Right cardiac atrium (tissue), 5 donors: ENCODE measurements at regions not wholly inside any gene's neighbourhood (a gene's known extent, or its start where the extent isn't known, plus 50 kb on each side); places are given as distances from the start of the nearest gene placed in this dataset.

Experiments
- ATAC-seq, 2 donors: fragments of 200-7000 bp; cut with Tn5 transposase; one replicate each; pipeline versions ENCODE4 v1.8.0 to v1.9.1; 2020; ENCODE audit warnings: moderate library complexity in 2 of 2, mild to moderate bottlenecking in 1 of 2
- DNase-seq, 3 donors: peaks; one replicate each; pipeline ENCODE4 v3.0.0-alpha.2; 2020
- H3K27ac ChIP-seq: one replicate; pipeline ENCODE4 v1.5.1; 2013; ENCODE audit warnings: mild to moderate bottlenecking, low read length, control low read depth, moderate library complexity
- H3K27me3 ChIP-seq: one replicate; pipeline ENCODE4 v1.6.1; 2013; ENCODE audit not compliant: control insufficient read depth, insufficient read depth
- H3K4me1 ChIP-seq: one replicate; pipeline ENCODE4 v1.6.1; 2013; ENCODE audit warnings: low read length; ENCODE audit not compliant: control insufficient read depth, insufficient read depth
- H3K4me3 ChIP-seq: one replicate; pipeline ENCODE4 v1.5.1; 2013; ENCODE audit warnings: low read length, control low read depth
- H3K9me3 ChIP-seq: one replicate; pipeline ENCODE4 v1.6.1; 2013; ENCODE audit warnings: low read length; ENCODE audit not compliant: control insufficient read depth
- WGBS: extraction: QIAGEN DNeasy Blood & Tissue Kit; methylation state at CpG from one replicate; pipeline ENCODE4 v1.1.7; 2013; 5-methylcytosine and 5-hydroxymethylcytosine counted together
- intact Hi-C, 4 donors: fragments of 100-400 bp; cut with DNase I; formaldehyde crosslinking; loops; one replicate each; pipeline versions ENCODE4 v1.11.0 to v1.14.0; 2022 to 2023
- donor health status: healthy with polysubstance abuse.
- donor health status: DM: no; HTN: yes; CAD: no.
- donor health status: DM: no; HTN: no; CAD: no.
- donor health status: DM: no; HTN: yes; CAD: no; lungs with severe emphysema.
- donor health status: DM: yes; HTN: yes; CAD: no.

DNA sequence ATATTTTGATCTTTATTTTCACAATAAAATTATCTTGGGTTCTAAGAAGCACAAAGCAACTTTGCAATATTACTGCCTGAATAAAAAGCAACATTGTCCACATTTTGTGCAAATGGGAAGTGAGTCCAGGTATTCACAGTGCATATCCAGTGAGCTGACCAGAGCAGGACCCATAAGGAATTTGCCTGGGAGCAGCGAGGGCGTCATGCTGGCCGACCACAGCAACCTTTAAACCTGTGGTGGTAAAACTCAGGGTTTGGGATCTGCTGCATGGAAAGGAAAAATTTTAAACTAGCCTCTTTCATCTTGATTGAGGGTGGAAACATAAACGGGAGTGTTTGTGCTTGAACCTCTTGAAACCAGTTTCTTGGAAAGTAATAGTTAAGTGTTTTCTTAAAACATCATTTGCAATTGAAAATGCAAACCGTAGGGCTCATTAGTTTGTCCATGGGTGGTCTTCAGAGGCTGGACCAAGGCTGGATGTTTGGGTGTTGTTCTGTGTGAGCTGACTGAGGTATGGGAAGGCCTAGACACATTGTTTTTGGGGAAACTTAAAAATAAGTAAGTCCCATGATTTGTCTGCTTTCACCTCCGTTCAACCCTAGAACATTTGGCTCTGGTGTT lies 85.0 kb upstream of the ANKH start:
- no peaks in the 10 kb centered on the region for H3K27me3 ChIP-seq
- H3K4me3 ChIP-seq, result no peak overlapping the region
- ATAC-seq (no peak), DNase-seq (no peak)
- WGBS, result 89% methylated on average over 6 of the region's 6 CpGs
- H3K4me1 ChIP-seq, result peaks cover 3% of the 10 kb centered on the region
- H3K9me3 ChIP-seq, result peaks cover 7% of the 10 kb centered on the region
- H3K27ac ChIP-seq, result no peak overlapping the region
- intact Hi-C loops, result loop anchor here in 1 of 4 donors (10.0 kb wide), 1 partner anchor 48 kb away; no protein-coding TSS in a partner anchor

DNA sequence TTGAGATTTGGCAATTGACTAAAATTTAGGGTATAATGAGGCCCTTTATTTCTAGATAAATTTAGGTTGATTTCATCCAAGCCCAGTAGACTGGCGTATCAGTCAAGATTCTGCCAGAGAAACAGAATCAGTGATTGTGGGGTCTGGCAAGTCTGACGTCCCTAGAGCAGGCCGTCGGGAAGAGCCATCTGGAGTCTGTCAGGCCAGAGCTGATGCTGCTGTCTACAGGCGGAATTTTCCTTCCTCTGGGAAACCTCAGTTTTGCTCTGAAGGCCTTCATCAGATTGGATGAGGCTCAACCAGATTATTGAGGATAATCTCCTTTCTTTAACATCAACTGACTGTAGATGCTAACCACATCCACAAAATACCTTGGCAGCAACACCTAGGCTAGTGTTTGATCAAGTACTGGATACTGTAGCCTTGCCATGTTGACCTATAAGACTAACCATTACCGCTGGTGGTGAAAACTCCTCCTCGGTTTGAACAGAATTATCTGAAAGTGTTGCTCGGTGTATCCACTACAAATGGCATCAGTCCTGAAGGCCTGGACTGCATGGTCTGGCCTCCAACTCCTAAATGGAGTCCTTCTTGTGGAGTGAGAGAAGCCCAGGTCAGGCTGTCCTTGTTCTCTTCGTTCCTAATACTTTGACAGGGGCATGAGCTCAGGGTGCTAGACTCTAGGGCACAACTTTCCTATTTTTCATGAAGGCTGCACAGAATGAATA lies 83.2 kb upstream of the ANKH start:
- intact Hi-C loops, result loop anchor here in 1 of 4 donors (10.0 kb wide), 1 partner anchor 50 kb away; no protein-coding TSS in a partner anchor
- ATAC-seq (peak; percentile 84 to 92), DNase-seq (peak; percentile 42 to 82 (median 79))
- H3K9me3 ChIP-seq, result no peaks in the 10 kb centered on the region
- no peak overlapping the region for H3K27ac ChIP-seq
- 58% methylated on average over 9 of the region's 9 CpGs for WGBS
- H3K27me3 ChIP-seq, result no peaks in the 10 kb centered on the region
- H3K4me3 ChIP-seq, result no peak overlapping the region
- peaks cover 3% of the 10 kb centered on the region for H3K4me1 ChIP-seq

DNA sequence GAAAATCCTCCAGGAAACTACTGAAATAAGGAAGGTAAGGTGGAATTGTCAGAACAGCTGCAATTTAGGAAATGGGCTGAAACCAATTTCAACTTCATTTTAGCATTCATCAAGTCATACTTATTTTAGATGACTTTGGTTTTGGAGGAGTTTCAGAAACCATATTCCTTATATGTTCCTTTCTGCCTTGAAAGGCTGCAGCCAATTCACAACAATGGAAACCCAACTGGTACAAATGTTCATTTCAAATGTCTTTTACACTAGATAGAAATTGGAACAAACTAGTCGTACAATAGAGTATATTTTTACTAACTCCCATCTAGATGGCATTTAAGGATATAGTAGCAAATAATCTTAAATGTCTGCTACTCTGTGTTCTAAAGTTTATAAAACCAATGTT lies 82.6 kb upstream of the ANKH start:
- H3K4me1 ChIP-seq, result peaks cover 3% of the 10 kb centered on the region
- H3K4me3 ChIP-seq, result no peak overlapping the region
- no peak overlapping the region for H3K27ac ChIP-seq
- H3K27me3 ChIP-seq, result no peaks in the 10 kb centered on the region
- ATAC-seq (no peak), DNase-seq (no peak)
- H3K9me3 ChIP-seq, result no peaks in the 10 kb centered on the region
- 61% methylated on average over 1 of the region's 1 CpG for WGBS
- intact Hi-C loops, result loop anchor here in 1 of 4 donors (10.0 kb wide), 1 partner anchor 51 kb away; no protein-coding TSS in a partner anchor

DNA sequence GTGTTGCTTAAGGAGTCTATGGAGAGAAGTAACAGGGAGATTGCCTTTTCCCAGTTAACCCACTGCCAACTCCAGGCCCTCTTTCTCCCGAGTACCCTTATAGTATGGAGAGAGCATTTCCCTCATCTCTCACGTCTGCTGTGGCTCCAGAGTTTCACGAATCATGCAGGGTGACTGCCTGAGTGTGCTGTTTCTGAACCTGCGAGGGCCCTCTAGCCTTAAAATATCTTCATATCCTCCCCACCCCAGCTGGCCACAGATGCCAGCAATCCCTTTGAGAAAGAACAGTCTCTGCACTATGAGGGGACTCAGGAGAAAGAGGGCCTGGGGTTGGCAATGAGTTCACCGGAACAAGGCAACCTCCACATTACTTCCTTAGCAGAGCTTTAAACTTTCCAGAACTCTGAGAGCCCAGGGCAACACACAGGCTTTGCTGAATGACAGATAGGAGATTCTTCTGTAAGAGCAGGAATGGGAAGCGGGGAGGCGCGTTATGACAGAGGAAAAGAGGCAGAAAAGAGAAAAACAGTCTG lies 81.6 kb upstream of the ANKH start:
- Histone ChIP-seq H3K9me3 (no peaks in the 10 kb centered on the region), H3K27ac (no peak overlapping the region), H3K27me3 (no peaks in the 10 kb centered on the region), H3K4me1 (peaks cover 3% of the 10 kb centered on the region), H3K4me3 (no peak overlapping the region)
- no peak for ATAC-seq
- no peak for DNase-seq
- intact Hi-C loops, result loop anchor here in 1 of 4 donors (10.0 kb wide), 1 partner anchor 52 kb away; no protein-coding TSS in a partner anchor
- 56% methylated on average over 8 of the region's 8 CpGs for WGBS

DNA sequence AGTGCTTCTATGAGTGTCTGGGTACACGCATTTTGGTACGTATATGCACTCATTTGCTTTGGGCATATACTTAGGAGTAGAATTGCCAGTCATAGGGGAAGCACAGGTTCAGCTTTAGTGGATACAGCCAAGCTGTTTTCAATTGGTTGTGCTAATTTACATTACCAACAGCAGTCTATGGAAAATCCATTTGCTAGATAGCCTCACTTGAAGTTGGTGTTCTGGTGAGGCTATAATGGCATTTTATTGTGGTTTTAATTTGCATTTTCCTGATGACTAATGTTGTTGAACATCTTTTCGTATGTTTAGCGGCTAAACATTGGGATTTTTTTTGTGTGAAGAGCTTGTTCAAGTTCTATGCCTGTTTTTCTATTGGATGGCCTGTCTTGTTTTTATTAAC lies 76.8 kb upstream of the ANKH start:
- ATAC-seq (no peak), DNase-seq (no peak)
- Histone ChIP-seq H3K4me1 (peaks cover 4% of the 10 kb centered on the region), H3K9me3 (peaks cover 6% of the 10 kb centered on the region), H3K4me3 (no peak overlapping the region), H3K27ac (no peak overlapping the region), H3K27me3 (no peaks in the 10 kb centered on the region)
- intact Hi-C loops, result loop anchor here in 2 of 4 donors (5.0 to 10.0 kb wide), 2 partner anchors 49 to 56 kb away; no protein-coding TSS in a partner anchor
- WGBS, result 96% methylated on average over 4 of the region's 4 CpGs

DNA sequence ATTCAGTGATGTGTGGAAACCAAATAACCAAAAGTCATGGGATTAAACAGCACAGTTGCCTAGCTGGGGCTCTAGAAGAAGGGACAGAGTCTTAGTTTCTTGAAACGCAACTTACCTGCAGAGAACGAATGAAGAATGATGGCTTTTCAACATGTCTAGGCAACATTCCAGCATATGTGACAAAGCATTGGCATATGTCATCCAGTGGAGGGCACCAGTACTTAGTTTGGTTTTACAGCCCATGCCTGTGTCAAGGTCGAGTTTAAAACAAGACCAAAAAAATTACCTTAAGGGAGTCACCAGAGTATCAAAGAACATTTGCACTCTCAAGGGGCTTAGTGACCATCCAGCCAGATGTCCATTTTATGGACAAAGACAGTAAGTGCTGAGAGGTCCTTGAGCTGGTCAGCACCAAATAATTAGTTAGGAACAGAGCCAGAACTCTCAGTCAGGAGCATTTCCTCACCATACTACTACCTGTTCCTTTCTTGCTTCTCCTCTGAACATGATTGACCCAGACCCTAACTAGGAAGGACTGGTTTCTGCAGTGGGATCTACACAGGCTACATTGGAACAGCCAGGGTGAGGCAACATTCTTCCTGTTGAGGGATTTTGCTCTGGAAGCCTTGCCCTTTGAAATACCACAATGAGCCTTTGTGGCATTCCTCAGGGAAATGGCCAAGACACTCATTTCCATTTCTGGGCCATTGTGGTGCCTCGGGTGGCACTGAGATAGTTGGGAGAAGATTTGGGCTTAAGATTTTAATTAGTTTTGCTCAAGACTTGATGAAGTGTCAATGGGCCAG lies 75.4 kb upstream of the ANKH start:
- Histone ChIP-seq H3K4me1 (peaks cover 3% of the 10 kb centered on the region), H3K9me3 (peaks cover 6% of the 10 kb centered on the region), H3K27me3 (no peaks in the 10 kb centered on the region), H3K27ac (no peak overlapping the region), H3K4me3 (no peak overlapping the region)
- intact Hi-C loops, result loop anchor here in 2 of 4 donors (5.0 to 10.0 kb wide), 2 partner anchors 50 to 58 kb away; no protein-coding TSS in a partner anchor
- DNase-seq, result no peak
- peak; percentile 51 for ATAC-seq
- 40% methylated on average over 4 of the region's 4 CpGs for WGBS

DNA sequence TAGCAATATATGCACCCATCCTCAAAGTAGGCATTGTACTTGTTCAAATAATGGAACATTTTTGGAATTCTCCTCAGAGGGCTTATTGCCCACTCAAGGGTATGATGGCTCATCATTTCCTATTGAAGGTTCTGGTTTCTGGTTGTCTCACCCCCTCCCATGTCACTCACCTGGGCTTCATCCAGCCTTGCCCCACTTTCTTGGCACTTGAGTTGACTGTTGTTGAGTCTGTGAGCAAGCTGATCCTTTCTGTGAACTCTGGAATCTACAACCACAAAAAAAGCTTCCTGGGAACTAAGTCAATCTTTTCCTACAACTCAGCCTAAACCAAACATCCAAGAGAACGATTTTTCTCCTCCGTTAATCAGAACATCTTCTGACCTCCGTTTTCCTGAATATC lies 73.9 kb upstream of the ANKH start:
- ATAC-seq, result no peak
- intact Hi-C loops, result loop anchor here in 2 of 4 donors (5.0 to 10.0 kb wide), 2 partner anchors 52 to 59 kb away; no protein-coding TSS in a partner anchor

DNA sequence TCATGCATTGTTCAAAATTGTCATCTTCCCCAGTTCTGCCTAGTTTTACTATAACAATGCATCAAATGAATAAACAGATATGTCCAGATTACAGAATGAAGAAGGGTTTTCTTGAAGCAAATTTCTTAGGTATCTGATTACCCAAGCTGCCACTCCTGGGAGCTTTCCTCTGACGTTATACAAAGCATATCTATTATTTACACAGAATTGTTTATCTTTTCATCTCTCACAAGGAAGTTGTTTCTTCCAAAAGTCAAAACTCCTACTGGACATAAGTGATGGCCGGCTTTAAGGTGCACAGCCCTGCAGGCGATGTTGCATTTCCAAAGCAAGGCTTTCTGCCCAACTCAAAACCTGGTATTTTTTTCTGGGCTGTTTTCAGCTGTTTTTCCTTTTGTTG lies 73.4 kb upstream of the ANKH start:
- Histone ChIP-seq H3K4me1 (peaks cover 3% of the 10 kb centered on the region), H3K9me3 (peaks cover 9% of the 10 kb centered on the region), H3K27ac (no peak overlapping the region), H3K27me3 (no peaks in the 10 kb centered on the region), H3K4me3 (no peak overlapping the region)
- intact Hi-C loops, result loop anchor here in 2 of 4 donors (5.0 to 10.0 kb wide), 2 partner anchors 52 to 60 kb away; no protein-coding TSS in a partner anchor
- 71% methylated on average over 3 of the region's 3 CpGs for WGBS
- no peak for DNase-seq
- no peak for ATAC-seq

More for the DNA sequence above, 73.9 kb upstream of the ANKH start:
- H3K27me3 ChIP-seq, result no peaks in the 10 kb centered on the region
- DNase-seq, result no peak
- H3K27ac ChIP-seq, result no peak overlapping the region
- 73% methylated on average over 3 of the region's 3 CpGs for WGBS
- H3K9me3 ChIP-seq, result peaks cover 9% of the 10 kb centered on the region
- H3K4me3 ChIP-seq, result no peak overlapping the region
- peaks cover 3% of the 10 kb centered on the region for H3K4me1 ChIP-seq

DNA sequence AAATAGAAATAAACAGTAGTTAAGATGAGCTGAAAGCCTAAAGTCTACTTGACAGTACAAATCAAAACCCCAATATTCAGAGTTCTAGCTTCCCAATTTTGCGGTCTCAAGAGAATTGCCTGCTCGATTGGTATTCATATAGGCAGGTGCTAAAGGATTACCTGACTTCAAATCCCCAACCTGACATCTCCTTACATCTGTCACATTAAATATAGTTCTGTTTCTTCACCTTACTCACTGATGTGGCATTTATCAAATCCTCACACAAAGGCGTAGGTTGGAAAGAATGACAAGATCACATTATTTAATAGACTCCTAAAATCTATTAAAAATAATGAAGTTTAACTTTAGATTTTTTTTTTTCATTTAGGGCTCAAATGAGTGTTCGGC lies 72.8 kb upstream of the ANKH start:
- Histone ChIP-seq H3K4me3 (no peak overlapping the region), H3K27ac (no peak overlapping the region), H3K27me3 (no peaks in the 10 kb centered on the region), H3K9me3 (peaks cover 9% of the 10 kb centered on the region), H3K4me1 (peaks cover 3% of the 10 kb centered on the region)
- intact Hi-C loops, result loop anchor here in 1 of 4 donors (10.0 kb wide), 1 partner anchor 60 kb away; no protein-coding TSS in a partner anchor
- DNase-seq (no peak), ATAC-seq (no peak)
- 96% methylated on average over 4 of the region's 4 CpGs for WGBS

DNA sequence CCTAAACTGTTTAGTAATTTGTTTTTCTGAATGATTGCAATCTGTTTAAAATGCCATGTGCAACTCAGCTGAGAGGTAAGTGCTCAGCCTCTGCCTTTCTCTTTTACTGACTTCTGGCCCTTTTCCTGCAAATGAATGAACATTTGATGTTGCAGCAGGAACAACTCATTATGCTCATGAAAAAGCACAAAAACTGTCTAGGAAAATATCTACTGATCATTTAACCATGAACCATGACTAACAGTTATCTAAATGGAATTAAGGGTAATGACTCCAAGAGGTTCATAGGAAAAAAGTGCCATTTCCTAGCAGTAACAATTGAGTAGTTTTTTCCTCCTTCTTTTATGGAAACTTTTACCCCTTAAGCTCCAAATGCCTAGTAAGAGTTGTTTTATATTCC lies 70.6 kb upstream of the ANKH start:
- Histone ChIP-seq H3K9me3 (peaks cover 6% of the 10 kb centered on the region), H3K27ac (no peak overlapping the region), H3K27me3 (no peaks in the 10 kb centered on the region), H3K4me3 (no peak overlapping the region), H3K4me1 (peaks cover 2% of the 10 kb centered on the region)
- intact Hi-C loops, result loop anchor here in 1 of 4 donors (10.0 kb wide), 1 partner anchor 63 kb away; no protein-coding TSS in a partner anchor
- DNase-seq, result no peak
- ATAC-seq, result no peak
